ENCODE measurements at regions not wholly inside any gene's neighbourhood (a gene's known extent, or its start where the extent isn't known, plus 50 kb on each side); places are given as distances from the start of the nearest gene placed in this dataset.

GRCh38 chr2:8246137-8246536 is 435.7 kb upstream of the ID2 start:
- TF ChIP-seq, protein P1, sequence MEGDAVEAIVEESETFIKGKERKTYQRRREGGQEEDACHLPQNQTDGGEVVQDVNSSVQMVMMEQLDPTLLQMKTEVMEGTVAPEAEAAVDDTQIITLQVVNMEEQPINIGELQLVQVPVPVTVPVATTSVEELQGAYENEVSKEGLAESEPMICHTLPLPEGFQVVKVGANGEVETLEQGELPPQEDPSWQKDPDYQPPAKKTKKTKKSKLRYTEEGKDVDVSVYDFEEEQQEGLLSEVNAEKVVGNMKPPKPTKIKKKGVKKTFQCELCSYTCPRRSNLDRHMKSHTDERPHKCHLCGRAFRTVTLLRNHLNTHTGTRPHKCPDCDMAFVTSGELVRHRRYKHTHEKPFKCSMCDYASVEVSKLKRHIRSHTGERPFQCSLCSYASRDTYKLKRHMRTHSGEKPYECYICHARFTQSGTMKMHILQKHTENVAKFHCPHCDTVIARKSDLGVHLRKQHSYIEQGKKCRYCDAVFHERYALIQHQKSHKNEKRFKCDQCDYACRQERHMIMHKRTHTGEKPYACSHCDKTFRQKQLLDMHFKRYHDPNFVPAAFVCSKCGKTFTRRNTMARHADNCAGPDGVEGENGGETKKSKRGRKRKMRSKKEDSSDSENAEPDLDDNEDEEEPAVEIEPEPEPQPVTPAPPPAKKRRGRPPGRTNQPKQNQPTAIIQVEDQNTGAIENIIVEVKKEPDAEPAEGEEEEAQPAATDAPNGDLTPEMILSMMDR (IDR thresholded peaks at IDR 0.05; ENCODE audit: low read depth, low read length): no peak
- TF ChIP-seq POLR2A (IDR thresholded peaks at IDR 0.05; ENCODE audit: extremely low read depth, insufficient read length): no peak

Data from NB4 (cell line).